ENCODE measurements at regions not wholly inside any gene's neighbourhood (a gene's known extent, or its start where the extent isn't known, plus 50 kb on each side); places are given as distances from the start of the nearest gene placed in this dataset.
"Not testable (repeated sequence)": the region's sequence is repeated elsewhere in the genome, so short reads cannot be mapped to it uniquely, and the experiment has no call there.

DNA sequence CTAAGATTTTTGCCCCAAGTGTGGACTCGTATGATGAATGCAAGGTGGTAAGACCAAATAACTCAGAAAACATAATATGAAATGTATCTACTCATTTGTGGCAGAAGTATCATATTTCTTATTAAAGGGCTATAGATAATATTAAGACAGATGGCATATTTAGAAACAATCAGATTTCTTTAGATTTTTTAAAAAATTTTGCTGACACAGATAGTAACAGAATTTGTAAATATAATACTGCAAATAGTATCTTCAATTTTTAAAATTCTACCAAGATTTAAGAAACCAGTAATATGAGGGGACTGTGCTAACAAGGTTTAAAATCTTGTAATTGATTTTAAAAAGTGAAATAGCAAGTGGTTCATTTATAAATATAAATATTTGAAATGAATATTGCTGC is 1064.1 kb downstream of the DIPK2A start:
- Histone ChIP-seq H3K79me2 (ENCODE audit: insufficient read depth, low read length) (no peaks in the 10 kb centered on the region), H3K27me3 (ENCODE audit: insufficient read depth, low read length) (no peaks in the 10 kb centered on the region), H2AFZ (ENCODE audit: low read depth, low read length) (no peak overlapping the region), H3K4me1 (ENCODE audit: insufficient read depth, low read length) (no peaks in the 10 kb centered on the region), H3K36me3 (ENCODE audit: insufficient read depth, low read length) (no peaks in the 10 kb centered on the region), H3K4me2 (ENCODE audit: low read length) (no peak overlapping the region), H3K9ac (ENCODE audit: low read length) (no peak overlapping the region), H4K20me1 (ENCODE audit: insufficient read depth, low read length) (no peaks in the 10 kb centered on the region), H3K27ac (ENCODE audit: low read depth, low read length) (no peak overlapping the region), H3K4me3 (ENCODE audit: insufficient read depth, low read depth, low read length) (no peak overlapping the region), H3K9me3 (ENCODE audit: insufficient read depth, low read depth, low read length) (no peaks in the 10 kb centered on the region)
- no peak for DNase-seq (ENCODE audit: low read depth)
- Mint-ChIP-seq H3K4me3 (ENCODE audit: unreplicated experiment) (no peak overlapping the region), H3K4me1 (ENCODE audit: low read depth, unreplicated experiment) (no peaks in the 10 kb centered on the region), H3K27me3 (ENCODE audit: low read depth, unreplicated experiment) (no peaks in the 10 kb centered on the region), H3K36me3 (ENCODE audit: low read depth, unreplicated experiment) (no peaks in the 10 kb centered on the region), H3K9me3 (ENCODE audit: unreplicated experiment) (no peaks in the 10 kb centered on the region), H3K27ac (ENCODE audit: unreplicated experiment) (no peak overlapping the region)
- FAIRE-seq = no peak
- no peak for TF ChIP-seq EZH2 (IDR thresholded peaks at IDR 0.05; ENCODE audit: insufficient read depth, low read length)
- TF ChIP-seq, protein P1, sequence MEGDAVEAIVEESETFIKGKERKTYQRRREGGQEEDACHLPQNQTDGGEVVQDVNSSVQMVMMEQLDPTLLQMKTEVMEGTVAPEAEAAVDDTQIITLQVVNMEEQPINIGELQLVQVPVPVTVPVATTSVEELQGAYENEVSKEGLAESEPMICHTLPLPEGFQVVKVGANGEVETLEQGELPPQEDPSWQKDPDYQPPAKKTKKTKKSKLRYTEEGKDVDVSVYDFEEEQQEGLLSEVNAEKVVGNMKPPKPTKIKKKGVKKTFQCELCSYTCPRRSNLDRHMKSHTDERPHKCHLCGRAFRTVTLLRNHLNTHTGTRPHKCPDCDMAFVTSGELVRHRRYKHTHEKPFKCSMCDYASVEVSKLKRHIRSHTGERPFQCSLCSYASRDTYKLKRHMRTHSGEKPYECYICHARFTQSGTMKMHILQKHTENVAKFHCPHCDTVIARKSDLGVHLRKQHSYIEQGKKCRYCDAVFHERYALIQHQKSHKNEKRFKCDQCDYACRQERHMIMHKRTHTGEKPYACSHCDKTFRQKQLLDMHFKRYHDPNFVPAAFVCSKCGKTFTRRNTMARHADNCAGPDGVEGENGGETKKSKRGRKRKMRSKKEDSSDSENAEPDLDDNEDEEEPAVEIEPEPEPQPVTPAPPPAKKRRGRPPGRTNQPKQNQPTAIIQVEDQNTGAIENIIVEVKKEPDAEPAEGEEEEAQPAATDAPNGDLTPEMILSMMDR (IDR thresholded peaks at IDR 0.05; ENCODE audit: insufficient read depth, low read depth, low read length) = no peak

DNA sequence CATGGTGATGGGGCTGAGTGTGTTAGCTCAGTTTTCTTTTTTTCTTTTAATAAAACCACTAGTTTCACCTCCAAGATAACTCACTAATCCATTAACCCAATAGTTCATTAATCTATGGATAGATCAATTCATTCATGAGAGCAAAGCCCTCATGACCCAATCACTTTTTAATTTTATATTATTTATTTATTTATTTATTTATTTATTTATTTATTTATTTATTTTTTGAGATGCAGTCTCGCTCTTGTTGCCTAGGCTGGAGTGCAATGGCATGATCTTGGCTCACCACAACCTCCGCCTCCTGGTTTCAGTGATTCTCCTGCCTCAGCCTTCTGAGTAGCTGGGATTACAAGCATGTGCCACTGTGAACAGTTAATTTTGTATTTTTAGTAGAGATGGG is 1082.4 kb downstream of the DIPK2A start:
- H3K9me3 ChIP-seq (ENCODE audit: insufficient read depth, low read depth, low read length); H3K4me2 ChIP-seq (ENCODE audit: low read length); H3K27me3 Mint-ChIP-seq (ENCODE audit: low read depth, unreplicated experiment); H3K4me1 Mint-ChIP-seq (ENCODE audit: low read depth, unreplicated experiment); H3K27ac Mint-ChIP-seq (ENCODE audit: unreplicated experiment); H4K20me1 ChIP-seq (ENCODE audit: insufficient read depth, low read length); H3K27ac ChIP-seq (ENCODE audit: low read depth, low read length); H3K9me3 Mint-ChIP-seq (ENCODE audit: unreplicated experiment); DNase-seq (ENCODE audit: low read depth); H3K36me3 Mint-ChIP-seq (ENCODE audit: low read depth, unreplicated experiment); H3K36me3 ChIP-seq (ENCODE audit: insufficient read depth, low read length); FAIRE-seq; H2AFZ ChIP-seq (ENCODE audit: low read depth, low read length); H3K9ac ChIP-seq (ENCODE audit: low read length); H3K27me3 ChIP-seq (ENCODE audit: insufficient read depth, low read length); H3K4me3 Mint-ChIP-seq (ENCODE audit: unreplicated experiment); H3K4me3 ChIP-seq (ENCODE audit: insufficient read depth, low read depth, low read length); H3K4me1 ChIP-seq (ENCODE audit: insufficient read depth, low read length); H3K79me2 ChIP-seq (ENCODE audit: insufficient read depth, low read length): not testable (repeated sequence)

DNA sequence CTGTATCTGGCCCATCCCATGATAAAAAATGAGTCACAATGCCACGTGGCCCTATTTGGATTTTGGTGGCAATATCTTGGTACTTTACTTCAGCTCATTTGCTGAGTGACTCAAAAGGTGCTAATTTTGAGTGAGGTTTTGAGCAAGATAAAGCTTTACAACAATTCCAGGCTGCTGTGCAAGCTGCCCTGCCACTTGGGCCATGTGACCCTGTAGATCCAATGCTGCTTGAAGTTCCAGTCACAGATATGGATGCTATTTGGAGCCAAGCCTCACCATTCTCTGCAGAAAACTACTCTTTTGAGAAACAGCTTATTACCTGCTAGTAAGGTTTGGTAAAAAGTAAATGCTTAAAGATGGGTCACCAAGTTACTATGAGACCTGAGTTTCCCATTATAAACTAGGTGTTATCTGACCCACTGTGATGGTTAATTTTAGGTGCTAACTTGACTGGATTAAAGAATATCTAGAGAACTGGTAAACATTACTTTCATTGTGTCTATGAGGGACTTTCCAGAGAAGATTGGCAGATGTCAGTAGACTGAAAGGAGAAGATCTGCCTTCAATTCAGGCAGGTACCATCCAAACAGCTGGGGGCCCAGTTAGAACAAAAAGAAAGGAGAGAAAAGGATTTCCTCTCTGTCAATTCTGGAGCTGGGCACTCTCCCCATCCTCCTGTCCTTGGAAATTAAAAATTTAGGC is 1083.9 kb downstream of the DIPK2A start:
- no peaks in the 10 kb centered on the region for H3K4me1 Mint-ChIP-seq (ENCODE audit: low read depth, unreplicated experiment)
- Histone ChIP-seq H4K20me1 (ENCODE audit: insufficient read depth, low read length) (no peaks in the 10 kb centered on the region), H2AFZ (ENCODE audit: low read depth, low read length) (no peak overlapping the region), H3K27ac (ENCODE audit: low read depth, low read length) (no peak overlapping the region), H3K4me3 (ENCODE audit: insufficient read depth, low read depth, low read length) (no peak overlapping the region), H3K9ac (ENCODE audit: low read length) (no peak overlapping the region), H3K79me2 (ENCODE audit: insufficient read depth, low read length) (no peaks in the 10 kb centered on the region), H3K4me1 (ENCODE audit: insufficient read depth, low read length) (no peaks in the 10 kb centered on the region), H3K4me2 (ENCODE audit: low read length) (no peak overlapping the region), H3K27me3 (ENCODE audit: insufficient read depth, low read length) (no peaks in the 10 kb centered on the region), H3K36me3 (ENCODE audit: insufficient read depth, low read length) (no peaks in the 10 kb centered on the region), H3K9me3 (ENCODE audit: insufficient read depth, low read depth, low read length) (no peaks in the 10 kb centered on the region)
- TF ChIP-seq, protein P1 (IDR thresholded peaks at IDR 0.05; ENCODE audit: insufficient read depth, low read depth, low read length) = no peak
- no peak for TF ChIP-seq EZH2 (IDR thresholded peaks at IDR 0.05; ENCODE audit: insufficient read depth, low read length)
- H3K4me3 Mint-ChIP-seq (ENCODE audit: unreplicated experiment) = no peak overlapping the region
- DNase-seq (ENCODE audit: low read depth) = no peak
- no peak overlapping the region for H3K27ac Mint-ChIP-seq (ENCODE audit: unreplicated experiment)
- FAIRE-seq = no peak
- H3K9me3 Mint-ChIP-seq (ENCODE audit: unreplicated experiment) = peaks cover 3% of the 10 kb centered on the region
- H3K27me3 Mint-ChIP-seq (ENCODE audit: low read depth, unreplicated experiment) = no peaks in the 10 kb centered on the region
- peaks cover under 1% of the 10 kb centered on the region for H3K36me3 Mint-ChIP-seq (ENCODE audit: low read depth, unreplicated experiment)

Measured in astrocyte (in vitro differentiated cells and primary cell).